Endothelial cell of umbilical vein (primary cell): ENCODE measurements at regions not wholly inside any gene's neighbourhood (a gene's known extent, or its start where the extent isn't known, plus 50 kb on each side); places are given as distances from the start of the nearest gene placed in this dataset.

Experiments
- BruUV-seq: library from RNA; stranded (reverse); fragments of 400-500 nt; replicated peaks from 2 replicates; lab custom pipeline; 2021; lab: Mats Ljungman, UMichigan
- CTCF ChIA-PET: fragments of 300-600, 350-600 bp; sonication (Branson Sonifier 250); formaldehyde crosslinking; loops from one replicate; lab custom pipeline; 2021; ENCODE audit warnings: antibody characterized with exemption, inconsistent platforms; lab: Charles Lee
- POLR2A ChIA-PET: fragments of 300-600, 350-600 bp; sonication (Branson Sonifier 250); formaldehyde crosslinking; loops from one replicate; lab custom pipeline; 2021; ENCODE audit warnings: antibody characterized with exemption, inconsistent platforms; lab: Charles Lee
- DNase-seq: peaks from one replicate; pipeline ENCODE4 v3.0.0-alpha.2; 2011; ENCODE audit warnings: low read depth, low spot score
- FAIRE-seq: peaks from 2 replicates; lab custom pipeline; 2011; peaks lifted over from hg19 to GRCh38; lab: Jason Lieb, UNC
- H2AFZ ChIP-seq: 2 replicates; pipeline ENCODE4 v1.6.0; 2012; ENCODE audit warnings: low read depth, low read length, control low read depth, inconsistent platforms
- H3K27ac ChIP-seq: 2 replicates; pipeline ENCODE4 v1.5.1; 2011; ENCODE audit warnings: low read depth, mild to moderate bottlenecking, control low read depth, low read length, moderate library complexity; ENCODE audit not compliant: insufficient read depth
- H3K27me3 ChIP-seq, 2 experiments: 2 replicates each; pipeline versions ENCODE4 v1.6.0 to v1.6.1; 2011; ENCODE audit warnings: low read length in 2 of 2, mixed read lengths in 1 of 2; ENCODE audit not compliant: control insufficient read depth in 2 of 2, insufficient read depth in 2 of 2
- H3K36me3 ChIP-seq, 2 experiments: 2 replicates in 1 of 2; 3 replicates in 1 of 2; pipeline ENCODE4 v1.5.1; 2011; ENCODE audit warnings: low read length in 2 of 2, mild to moderate bottlenecking in 1 of 2, moderate library complexity in 1 of 2; ENCODE audit not compliant: control insufficient read depth in 2 of 2, insufficient read depth in 2 of 2; ENCODE audit errors: extremely low read depth in 1 of 2
- H3K4me1 ChIP-seq: 3 replicates; pipeline ENCODE4 v1.5.1; 2011; ENCODE audit warnings: mild to moderate bottlenecking, low read length; ENCODE audit not compliant: control insufficient read depth, insufficient read depth; ENCODE audit errors: extremely low read depth
- H3K4me2 ChIP-seq: 2 replicates; pipeline ENCODE4 v1.6.1; 2011; ENCODE audit warnings: low read length, control low read depth, mixed read lengths; ENCODE audit not compliant: insufficient read depth
- H3K4me3 ChIP-seq, 3 experiments: fragments of 200-600 bp in 1 of 3; sonication (generic), shearing (Covaris generic) in 1 of 3; replicated peaks in 1 of 3; 2 replicates each; pipeline ENCODE4 v1.5.1; 2011 to 2016; ENCODE audit warnings: control low read depth in 3 of 3, low read length in 3 of 3, mild to moderate bottlenecking in 2 of 3, inconsistent platforms in 1 of 3, low read depth in 1 of 3, moderate library complexity in 1 of 3; ENCODE audit not compliant: insufficient read depth in 1 of 3
- H3K79me2 ChIP-seq: 2 replicates; pipeline ENCODE4 v1.6.0; 2012; ENCODE audit warnings: low read length, inconsistent platforms; ENCODE audit not compliant: control insufficient read depth, insufficient read depth
- H3K9ac ChIP-seq: replicated peaks from 2 replicates; pipeline ENCODE3; 2011; ENCODE audit warnings: low read length, control low read depth; ENCODE audit not compliant: insufficient read depth; ENCODE audit errors: extremely low read depth
- H3K9me1 ChIP-seq: replicated peaks from 3 replicates; pipeline ENCODE4 v1.6.0; 2011; ENCODE audit warnings: mild to moderate bottlenecking, low read length; ENCODE audit not compliant: control insufficient read depth, insufficient read depth; ENCODE audit errors: extremely low read depth
- H3K9me3 ChIP-seq: replicated peaks from 2 replicates; pipeline ENCODE4 v1.5.1; 2012; ENCODE audit warnings: low read length, inconsistent platforms; ENCODE audit not compliant: control insufficient read depth, insufficient read depth
- H4K20me1 ChIP-seq: replicated peaks from 2 replicates; pipeline ENCODE3; 2011; ENCODE audit warnings: mild to moderate bottlenecking, low read length; ENCODE audit not compliant: control insufficient read depth, insufficient read depth; ENCODE audit errors: extremely low read depth
- EZH2 ChIP-seq: IDR thresholded peaks from 2 replicates; pipeline ENCODE4 v1.6.1; 2012; ENCODE audit warnings: borderline replicate concordance, low read depth, mild to moderate bottlenecking, moderate library complexity, low read length, inconsistent platforms; ENCODE audit not compliant: severe bottlenecking
- FOS ChIP-seq: IDR thresholded peaks from 2 replicates; pipeline ENCODE4 v1.6.1; 2011; ENCODE audit warnings: mild to moderate bottlenecking, low read length, moderate library complexity, borderline replicate concordance; ENCODE audit not compliant: insufficient read depth
- GATA2 ChIP-seq: IDR thresholded peaks from 2 replicates; pipeline ENCODE4 v1.7.0; 2011; ENCODE audit warnings: low read depth, mild to moderate bottlenecking, moderate library complexity, mixed read lengths, low read length; ENCODE audit not compliant: insufficient read length, insufficient read depth
- JUN ChIP-seq: IDR thresholded peaks from 2 replicates; pipeline ENCODE4 v1.6.1; 2011; ENCODE audit warnings: borderline replicate concordance, low read depth; ENCODE audit not compliant: insufficient read length, insufficient read depth
- MAX ChIP-seq: IDR thresholded peaks from 2 replicates; pipeline ENCODE4 v1.6.1; 2011; ENCODE audit not compliant: insufficient read depth, insufficient read length
- MYC ChIP-seq: IDR thresholded peaks from one replicate; pipeline ENCODE4 v1.6.1; 2011; ENCODE audit warnings: mild to moderate bottlenecking, low read depth, low read length
- POLR2A ChIP-seq: IDR thresholded peaks from 2 replicates; pipeline ENCODE4 v1.6.1; 2012; ENCODE audit warnings: low read depth, mild to moderate bottlenecking, control low read depth, low read length
- POLR2AphosphoS5 ChIP-seq: IDR thresholded peaks from 2 replicates; pipeline ENCODE4 v1.6.1; 2012; ENCODE audit warnings: low read depth, mild to moderate bottlenecking, control low read depth, low read length, moderate library complexity; ENCODE audit not compliant: insufficient read depth
- dilution Hi-C: fragments of 300-500 bp; cut with MboI; formaldehyde crosslinking; loops from one replicate; pipeline ENCODE4 v1.15.0; 2019; ENCODE audit warnings: low sequenced_read_pairs; ENCODE audit not compliant: extremely low pct_ligation_motif_present
- intact Hi-C: fragments of 100-400 bp; cut with micrococcal nuclease; formaldehyde crosslinking; loops from one replicate; pipeline ENCODE4 v1.10.0; 2022
- TF ChIP-seq, protein P1 (sequence below), 2 donors: IDR thresholded peaks; 1 replicate in 1 of 2; 2 replicates in 1 of 2; pipeline ENCODE4 v1.5.1; 2011; ENCODE audit warnings: low read length in 2 of 2, mild to moderate bottlenecking in 2 of 2, moderate library complexity in 2 of 2, control low read depth in 1 of 2, inconsistent platforms in 1 of 2, low read depth in 1 of 2; ENCODE audit not compliant: insufficient read depth in 1 of 2; ENCODE audit errors: extremely low read depth in 1 of 2

DNA sequence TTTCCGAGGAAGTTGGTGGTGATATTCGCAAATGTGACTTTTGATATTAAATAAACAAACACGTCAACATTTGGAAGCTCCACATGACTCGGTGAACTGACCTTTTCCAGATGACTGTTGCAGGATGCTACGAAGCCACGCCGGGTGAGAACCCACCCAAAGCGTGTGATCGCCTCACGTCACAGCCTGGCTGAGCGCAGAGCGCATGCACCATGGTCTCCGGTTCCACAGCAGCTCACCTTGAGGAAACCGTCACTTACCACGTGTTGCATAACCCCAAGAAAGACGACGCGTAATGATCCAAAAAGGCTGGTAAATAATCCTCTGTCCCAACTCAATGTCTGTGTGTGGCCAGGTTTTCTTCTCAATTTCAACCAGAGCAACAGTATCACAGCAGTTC lies 64.5 kb upstream of the CTDP1 start:
- DNase-seq (no peak), FAIRE-seq (no peak)
- H4K20me1 ChIP-seq, result no peaks in the 10 kb centered on the region
- intact Hi-C loops, result no loop called here
- no peak overlapping the region for H3K9ac ChIP-seq
- BruUV-seq, result no TSS peak
- no peaks in the 10 kb centered on the region for H3K27me3 ChIP-seq
- no peak for TF ChIP-seq FOS
- no peak for TF ChIP-seq GATA2
- no peak for TF ChIP-seq JUN
- TF ChIP-seq, protein P1, sequence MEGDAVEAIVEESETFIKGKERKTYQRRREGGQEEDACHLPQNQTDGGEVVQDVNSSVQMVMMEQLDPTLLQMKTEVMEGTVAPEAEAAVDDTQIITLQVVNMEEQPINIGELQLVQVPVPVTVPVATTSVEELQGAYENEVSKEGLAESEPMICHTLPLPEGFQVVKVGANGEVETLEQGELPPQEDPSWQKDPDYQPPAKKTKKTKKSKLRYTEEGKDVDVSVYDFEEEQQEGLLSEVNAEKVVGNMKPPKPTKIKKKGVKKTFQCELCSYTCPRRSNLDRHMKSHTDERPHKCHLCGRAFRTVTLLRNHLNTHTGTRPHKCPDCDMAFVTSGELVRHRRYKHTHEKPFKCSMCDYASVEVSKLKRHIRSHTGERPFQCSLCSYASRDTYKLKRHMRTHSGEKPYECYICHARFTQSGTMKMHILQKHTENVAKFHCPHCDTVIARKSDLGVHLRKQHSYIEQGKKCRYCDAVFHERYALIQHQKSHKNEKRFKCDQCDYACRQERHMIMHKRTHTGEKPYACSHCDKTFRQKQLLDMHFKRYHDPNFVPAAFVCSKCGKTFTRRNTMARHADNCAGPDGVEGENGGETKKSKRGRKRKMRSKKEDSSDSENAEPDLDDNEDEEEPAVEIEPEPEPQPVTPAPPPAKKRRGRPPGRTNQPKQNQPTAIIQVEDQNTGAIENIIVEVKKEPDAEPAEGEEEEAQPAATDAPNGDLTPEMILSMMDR (IDR thresholded peaks at IDR 0.05; ENCODE audit: extremely low read depth in 1 of 2, insufficient read depth in 1 of 2, low read depth in 1 of 2, low read length in 2 of 2), result no peak
- TF ChIP-seq MAX, result no peak
- TF ChIP-seq EZH2, result no peak
- no peak for TF ChIP-seq MYC
- no peak for TF ChIP-seq POLR2A
- TF ChIP-seq POLR2AphosphoS5, result no peak
- ChIA-PET CTCF (no interaction called here), POLR2A (no interaction called here)
- H3K36me3 ChIP-seq, result no peaks in the 10 kb centered on the region
- H3K79me2 ChIP-seq, result no peaks in the 10 kb centered on the region
- no peak overlapping the region for H3K4me2 ChIP-seq
- H2AFZ ChIP-seq, result no peak overlapping the region
- H3K9me3 ChIP-seq, result no peaks in the 10 kb centered on the region
- H3K27ac ChIP-seq, result no peak overlapping the region
- dilution Hi-C loops, result no loop called here
- H3K4me1 ChIP-seq, result no peaks in the 10 kb centered on the region
- no peaks in the 10 kb centered on the region for H3K9me1 ChIP-seq
- no peak overlapping the region for H3K4me3 ChIP-seq
